Pancreas (tissue), 10 donors: ENCODE measurements at regions not wholly inside any gene's neighbourhood (a gene's known extent, or its start where the extent isn't known, plus 50 kb on each side); places are given as distances from the start of the nearest gene placed in this dataset.

Source experiments
- ATAC-seq, 4 donors: fragments of 200-7000 bp; cut with Tn5 transposase; one replicate each; pipeline versions ENCODE4 v1.8.0 to v1.9.1; 2020; ENCODE audit warnings: mild to moderate bottlenecking in 4 of 4, moderate library complexity in 4 of 4
- DNase-seq, 6 donors: peaks; one replicate each; pipeline ENCODE4 v3.0.0-alpha.2; 2020
- FAIRE-seq: peaks from 2 replicates; lab custom pipeline; 2012; peaks lifted over from hg19 to GRCh38; lab: Jason Lieb, UNC
- H3K27ac ChIP-seq, 4 donors: fragments of 200-600 bp; sonication (generic); 1 replicate in 3 of 4; 2 replicates in 1 of 4; pipeline versions ENCODE4 v1.5.0 to v1.8.0; 2020
- H3K27me3 ChIP-seq, 4 donors: fragments of 200-600 bp; one replicate each; pipeline ENCODE4 v1.8.0; 2021
- H3K36me3 ChIP-seq, 3 donors: fragments of 200-600 bp; sonication (generic) in 1 of 3; one replicate each; pipeline versions ENCODE4 v1.5.0 to v1.8.0; 2020 to 2021
- H3K4me1 ChIP-seq, 3 donors: fragments of 200-600 bp; one replicate each; pipeline ENCODE4 v1.8.0; 2021
- H3K4me3 ChIP-seq, 4 donors: fragments of 200-600 bp; sonication (generic) in 2 of 4; one replicate each; pipeline versions ENCODE4 v1.5.0 to v1.8.0; 2020 to 2021
- H3K9me3 ChIP-seq, 4 donors: fragments of 200-600 bp; one replicate each; pipeline ENCODE4 v1.8.0; 2021
- WGBS, 2 donors: extraction: QIAGEN DNeasy Blood & Tissue Kit; methylation state at CpG; one replicate each; pipeline ENCODE4 v1.1.7; 2013; 5-methylcytosine and 5-hydroxymethylcytosine counted together
- intact Hi-C, 3 donors: fragments of 100-400 bp; cut with DNase I; formaldehyde crosslinking; loops; one replicate each; pipeline versions ENCODE4 v1.11.1 to v1.14.2; 2022
- TF ChIP-seq, protein P1 (sequence below), 4 donors: fragments of 200-600 bp; sonication (generic) in 3 of 4; IDR thresholded peaks; one replicate each; pipeline versions ENCODE4 v1.5.0 to v1.8.0; 2021; ENCODE audit warnings: antibody characterized with exemption in 4 of 4
- donor health status: healthy with polysubstance abuse.
- donor health status: DM: no; HTN: no; CAD: no; lungs with moderate emphysema.
- donor health status: DM: no; HTN: no; CAD: no.
- donor health status: control.
- donor health status: control.
- donor health status: Bipolar disorder and iron deficiency.
- donor health status: DM: yes; HTN: yes; CAD: no.
- donor health status: DM: no; HTN: no; CAD: no.
- donor health status: DM: no; HTN: no; CAD: no.
- donor health status: DM: yes; HTN: yes; CAD: no.

DNA sequence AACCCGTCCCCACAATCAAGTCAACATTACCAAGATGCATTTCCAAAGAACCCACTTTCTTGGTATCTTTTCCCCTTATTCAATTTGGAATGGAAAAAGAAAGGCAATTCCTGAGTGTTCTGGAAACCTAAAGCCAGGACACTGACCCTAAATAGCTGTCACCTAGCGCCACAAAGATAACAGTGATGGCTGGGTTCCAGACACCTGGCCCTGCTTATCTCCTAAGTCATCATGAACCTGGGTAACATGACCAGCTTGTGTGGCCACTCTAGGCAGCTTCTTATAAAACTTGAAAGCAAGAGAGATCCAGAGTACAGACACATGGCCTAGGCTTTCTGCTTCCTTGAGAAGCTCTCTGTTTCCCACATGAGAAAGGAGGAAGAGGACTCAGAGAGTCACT, 95.4 kb downstream of the BOD1L2 start:
- TF ChIP-seq, protein P1, sequence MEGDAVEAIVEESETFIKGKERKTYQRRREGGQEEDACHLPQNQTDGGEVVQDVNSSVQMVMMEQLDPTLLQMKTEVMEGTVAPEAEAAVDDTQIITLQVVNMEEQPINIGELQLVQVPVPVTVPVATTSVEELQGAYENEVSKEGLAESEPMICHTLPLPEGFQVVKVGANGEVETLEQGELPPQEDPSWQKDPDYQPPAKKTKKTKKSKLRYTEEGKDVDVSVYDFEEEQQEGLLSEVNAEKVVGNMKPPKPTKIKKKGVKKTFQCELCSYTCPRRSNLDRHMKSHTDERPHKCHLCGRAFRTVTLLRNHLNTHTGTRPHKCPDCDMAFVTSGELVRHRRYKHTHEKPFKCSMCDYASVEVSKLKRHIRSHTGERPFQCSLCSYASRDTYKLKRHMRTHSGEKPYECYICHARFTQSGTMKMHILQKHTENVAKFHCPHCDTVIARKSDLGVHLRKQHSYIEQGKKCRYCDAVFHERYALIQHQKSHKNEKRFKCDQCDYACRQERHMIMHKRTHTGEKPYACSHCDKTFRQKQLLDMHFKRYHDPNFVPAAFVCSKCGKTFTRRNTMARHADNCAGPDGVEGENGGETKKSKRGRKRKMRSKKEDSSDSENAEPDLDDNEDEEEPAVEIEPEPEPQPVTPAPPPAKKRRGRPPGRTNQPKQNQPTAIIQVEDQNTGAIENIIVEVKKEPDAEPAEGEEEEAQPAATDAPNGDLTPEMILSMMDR (IDR thresholded peaks at IDR 0.05) = no peak
- FAIRE-seq (no peak), DNase-seq (no peak), ATAC-seq (peak in 1 of 4 donors; percentile 28)
- Histone ChIP-seq H3K4me1 (no peaks in the 10 kb centered on the region), H3K27me3 (no peaks in the 10 kb centered on the region), H3K4me3 (no peak overlapping the region), H3K27ac (no peak overlapping the region), H3K36me3 (no peaks in the 10 kb centered on the region), H3K9me3 (no peaks in the 10 kb centered on the region)
- intact Hi-C loops = no loop called here
- WGBS, 2 donors = 38 to 45% methylated on average over 2 of the region's 2 CpGs

DNA sequence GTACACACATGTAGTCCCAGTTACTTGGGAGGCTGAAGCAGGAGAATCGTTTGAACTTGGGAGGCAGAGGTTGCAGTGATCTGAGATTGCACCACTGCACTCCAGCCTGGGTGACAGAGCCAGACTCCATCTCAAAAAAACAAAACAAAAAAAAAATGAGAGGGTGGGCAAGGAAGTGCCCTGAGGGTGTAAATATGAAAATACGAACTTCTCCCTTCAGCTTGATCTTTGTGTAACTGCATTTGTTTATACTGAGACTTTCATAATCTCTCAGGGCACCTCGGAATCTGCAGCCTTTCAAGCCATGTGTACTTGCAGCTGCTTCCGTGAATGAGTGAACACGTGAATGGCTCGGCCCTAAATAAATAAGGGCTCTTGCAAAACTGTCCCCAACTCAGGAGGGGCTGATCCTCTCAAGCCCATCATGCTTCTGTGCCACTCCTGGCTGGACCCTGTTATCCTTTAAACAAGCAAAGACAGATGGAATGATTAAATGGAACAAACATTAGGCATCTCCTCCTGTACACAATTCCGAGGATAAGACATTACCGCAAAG, 96.8 kb downstream of the BOD1L2 start:
- ATAC-seq (no peak), DNase-seq (no peak), FAIRE-seq (no peak)
- H3K4me3 ChIP-seq = no peak overlapping the region
- H3K4me1 ChIP-seq = no peaks in the 10 kb centered on the region
- no peaks in the 10 kb centered on the region for H3K27me3 ChIP-seq
- 37 to 43% methylated on average over 8 of the region's 8 CpGs for WGBS, 2 donors
- no peak overlapping the region for H3K27ac ChIP-seq
- intact Hi-C loops = no loop called here
- H3K9me3 ChIP-seq = no peaks in the 10 kb centered on the region
- no peaks in the 10 kb centered on the region for H3K36me3 ChIP-seq
- TF ChIP-seq, protein P1 (IDR thresholded peaks at IDR 0.05) = no peak

DNA sequence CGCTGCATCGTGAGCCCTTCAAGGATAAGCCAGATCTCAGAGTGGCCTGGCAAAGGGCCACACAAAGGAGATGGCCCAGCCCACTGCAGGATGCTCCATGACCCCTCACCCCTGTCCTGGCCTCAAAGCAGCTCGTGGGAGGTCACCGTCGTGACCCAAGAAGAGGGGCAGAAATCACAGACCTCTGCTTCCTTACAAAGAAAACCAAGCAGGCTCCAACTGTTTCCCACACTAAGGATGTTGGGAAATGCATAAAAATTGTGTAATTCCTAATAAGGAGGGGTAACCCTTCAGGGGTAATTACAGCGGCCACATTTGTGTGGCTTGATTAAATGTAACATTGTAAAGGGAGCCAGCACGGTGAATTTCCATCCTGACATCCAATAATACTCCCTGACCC, 102.3 kb downstream of the BOD1L2 start:
- no peaks in the 10 kb centered on the region for H3K9me3 ChIP-seq
- no peak for FAIRE-seq
- WGBS, 2 donors = 56 to 58% methylated on average over 7 of the region's 7 CpGs
- DNase-seq = no peak
- TF ChIP-seq, protein P1 (IDR thresholded peaks at IDR 0.05) = no peak
- H3K4me1 ChIP-seq = no peaks in the 10 kb centered on the region
- no peak overlapping the region for H3K27ac ChIP-seq
- ATAC-seq = no peak
- intact Hi-C loops = no loop called here
- no peaks in the 10 kb centered on the region for H3K27me3 ChIP-seq
- no peaks in the 10 kb centered on the region for H3K36me3 ChIP-seq
- no peak overlapping the region for H3K4me3 ChIP-seq

DNA sequence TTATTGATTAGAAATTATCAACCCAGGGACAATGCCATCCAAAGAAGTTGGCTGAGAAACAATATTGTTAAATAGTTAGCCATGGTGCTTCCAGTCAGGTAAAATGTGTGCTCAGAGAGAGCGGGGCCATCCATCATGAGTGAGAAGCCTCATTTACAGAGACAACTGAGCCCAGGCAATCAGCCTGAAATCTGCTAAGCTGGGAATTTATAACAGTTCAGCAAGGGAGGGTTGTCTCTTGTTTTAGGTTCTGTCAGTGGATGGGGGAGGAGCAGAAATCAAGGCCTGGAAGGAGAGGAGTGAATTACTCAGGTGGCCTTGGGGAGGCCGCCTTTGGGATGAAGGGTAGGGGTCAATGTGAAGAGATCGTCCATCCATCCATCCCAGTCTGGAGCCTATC, 102.5 kb upstream of the ST8SIA3 start:
- ATAC-seq (no peak), FAIRE-seq (no peak), DNase-seq (no peak)
- H3K9me3 ChIP-seq = no peaks in the 10 kb centered on the region
- H3K36me3 ChIP-seq = no peaks in the 10 kb centered on the region
- TF ChIP-seq, protein P1 (IDR thresholded peaks at IDR 0.05) = no peak
- no peak overlapping the region for H3K4me3 ChIP-seq
- H3K27ac ChIP-seq = no peak overlapping the region
- intact Hi-C loops = no loop called here
- no peaks in the 10 kb centered on the region for H3K27me3 ChIP-seq
- no peaks in the 10 kb centered on the region for H3K4me1 ChIP-seq
- 67 to 76% methylated on average over 3 of the region's 3 CpGs for WGBS, 2 donors

DNA sequence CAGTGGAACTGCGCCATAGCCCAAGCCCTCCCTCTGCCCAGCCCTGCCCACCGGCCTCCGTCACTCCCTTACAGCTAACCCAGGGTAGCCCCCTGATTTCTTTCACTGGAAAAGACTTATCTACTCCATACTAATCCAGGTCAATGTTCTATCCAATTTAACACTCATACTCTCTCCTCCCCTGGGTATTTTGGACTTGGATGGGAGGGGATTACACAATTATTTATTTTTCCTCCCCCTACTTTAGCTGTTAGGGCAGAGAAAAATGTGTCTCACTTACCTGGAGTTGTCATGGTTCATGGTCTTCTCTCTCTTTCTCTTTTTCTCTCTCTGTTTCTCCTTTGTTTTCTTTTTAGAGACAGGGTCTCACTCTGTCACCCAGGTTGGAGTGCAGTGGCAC, 100.6 kb upstream of the ST8SIA3 start:
- H3K9me3 ChIP-seq = no peaks in the 10 kb centered on the region
- FAIRE-seq (no peak), ATAC-seq (no peak), DNase-seq (no peak)
- H3K36me3 ChIP-seq = no peaks in the 10 kb centered on the region
- intact Hi-C loops = no loop called here
- H3K27me3 ChIP-seq = no peaks in the 10 kb centered on the region
- no peak overlapping the region for H3K4me3 ChIP-seq
- H3K4me1 ChIP-seq = no peaks in the 10 kb centered on the region
- TF ChIP-seq, protein P1 (IDR thresholded peaks at IDR 0.05) = no peak
- H3K27ac ChIP-seq = no peak overlapping the region
- 85 to 92% methylated on average over 3 of the region's 3 CpGs for WGBS, 2 donors
